Stimulated activated CD4-positive, alpha-beta T cell treated with anti-CD3 and anti-CD28 coated beads, TNF-alpha, amount 100 ng/mL, for 48 hours (primary cell): ENCODE measurements at regions not wholly inside any gene's neighbourhood (a gene's known extent, or its start where the extent isn't known, plus 50 kb on each side); places are given as distances from the start of the nearest gene placed in this dataset.
"Not testable (repeated sequence)": the region's sequence is repeated elsewhere in the genome, so short reads cannot be mapped to it uniquely, and the experiment has no call there.

Experiments
- DNase-seq, 3 donors: peaks; one replicate each; pipeline ENCODE4 v3.0.0-alpha.2; 2020; ENCODE audit warnings: low read depth in 3 of 3

DNA sequence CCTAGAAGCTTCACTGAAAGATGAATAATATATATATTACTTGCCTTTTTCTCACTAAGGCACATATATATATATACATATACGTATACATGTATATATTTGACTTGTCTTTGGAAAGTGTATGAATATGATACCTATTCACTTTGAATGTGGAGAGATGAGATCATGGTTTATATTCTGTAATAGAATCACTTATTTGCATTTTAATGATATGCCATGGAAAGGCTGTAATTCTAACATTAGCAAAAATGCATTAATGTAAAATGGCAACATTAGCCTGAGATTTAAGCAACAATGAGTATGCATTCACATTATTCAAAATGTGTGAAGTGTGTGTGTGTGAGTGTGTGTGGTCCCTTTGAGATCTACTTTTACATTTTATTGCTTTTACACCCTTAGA lies 54.5 kb upstream of the PRKD1 start:
- DNase-seq = no peak

DNA sequence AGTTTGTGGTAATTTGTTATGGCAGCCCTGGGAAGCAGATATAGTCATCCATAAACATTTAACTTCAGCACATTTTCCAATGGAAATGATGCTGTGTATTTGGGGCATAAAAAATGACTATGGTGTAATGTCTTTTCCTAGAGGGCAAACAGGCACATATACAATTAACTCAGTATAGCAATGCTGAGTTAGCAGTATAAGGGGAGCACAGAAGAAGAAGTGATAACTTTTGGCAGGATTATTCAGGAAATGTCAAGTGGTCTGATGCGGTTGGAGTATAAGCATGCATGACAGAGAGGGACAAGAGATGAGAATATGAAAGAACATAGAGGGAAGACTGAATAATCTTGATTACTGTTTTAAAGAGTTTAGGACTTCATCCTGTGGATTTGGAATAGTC lies 55.3 kb upstream of the PRKD1 start:
- no peak for DNase-seq

DNA sequence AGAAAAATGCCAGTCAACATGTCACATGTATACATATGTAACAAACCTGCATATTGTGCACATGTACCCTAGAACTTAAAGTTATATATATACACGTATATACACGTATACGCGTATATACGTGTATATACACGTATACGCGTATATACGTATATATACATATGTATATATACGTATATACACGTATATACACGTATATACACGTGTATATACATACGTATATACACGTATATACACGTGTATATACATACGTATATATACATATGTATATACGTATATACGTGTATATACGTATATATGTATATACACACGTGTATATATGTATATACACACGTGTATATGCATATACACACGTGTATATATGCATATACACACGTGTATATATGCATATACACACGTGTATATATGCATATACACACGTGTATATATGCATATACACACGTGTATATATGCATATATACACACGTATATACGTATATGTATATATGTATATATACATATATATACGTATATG lies 62.8 kb upstream of the PRKD1 start:
- DNase-seq = not testable (repeated sequence)

DNA sequence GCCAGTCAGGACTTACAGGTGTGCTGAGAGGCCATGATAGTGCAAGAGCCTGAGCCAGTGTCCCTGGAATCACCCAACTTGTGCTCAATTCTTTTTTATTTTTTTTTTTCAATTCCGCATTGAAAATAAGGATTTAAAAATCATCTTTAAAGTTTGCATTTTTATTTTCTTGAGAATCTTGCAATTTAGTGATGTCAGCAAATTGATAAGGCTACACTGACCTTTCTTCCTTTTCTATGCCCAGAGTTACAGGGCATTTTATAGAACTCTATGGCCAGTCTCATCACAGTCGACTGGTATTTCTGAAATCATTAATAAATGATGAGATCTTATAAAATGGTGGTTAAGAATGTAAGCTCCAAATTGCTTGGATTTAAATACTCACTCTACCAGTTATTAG lies 63.3 kb upstream of the PRKD1 start:
- no peak for DNase-seq

DNA sequence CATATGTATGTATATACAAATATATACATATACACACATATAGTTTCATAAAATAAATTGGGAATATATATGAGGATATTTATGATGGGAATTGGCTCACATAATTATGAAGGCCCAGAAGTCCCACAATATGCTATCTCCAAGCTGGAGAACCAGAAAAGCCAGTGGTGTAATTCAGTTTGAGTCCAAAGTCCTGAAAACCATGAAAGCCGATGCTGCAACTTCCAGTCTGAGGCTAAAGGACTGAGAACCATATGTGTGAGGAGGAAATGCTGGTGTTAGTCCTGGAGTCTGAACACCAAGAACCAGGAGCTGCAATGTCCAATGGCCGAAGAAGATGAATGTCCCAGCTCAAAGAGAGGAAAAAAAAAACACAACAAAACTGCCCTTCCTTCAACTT lies 65.5 kb upstream of the PRKD1 start:
- no peak for DNase-seq

DNA sequence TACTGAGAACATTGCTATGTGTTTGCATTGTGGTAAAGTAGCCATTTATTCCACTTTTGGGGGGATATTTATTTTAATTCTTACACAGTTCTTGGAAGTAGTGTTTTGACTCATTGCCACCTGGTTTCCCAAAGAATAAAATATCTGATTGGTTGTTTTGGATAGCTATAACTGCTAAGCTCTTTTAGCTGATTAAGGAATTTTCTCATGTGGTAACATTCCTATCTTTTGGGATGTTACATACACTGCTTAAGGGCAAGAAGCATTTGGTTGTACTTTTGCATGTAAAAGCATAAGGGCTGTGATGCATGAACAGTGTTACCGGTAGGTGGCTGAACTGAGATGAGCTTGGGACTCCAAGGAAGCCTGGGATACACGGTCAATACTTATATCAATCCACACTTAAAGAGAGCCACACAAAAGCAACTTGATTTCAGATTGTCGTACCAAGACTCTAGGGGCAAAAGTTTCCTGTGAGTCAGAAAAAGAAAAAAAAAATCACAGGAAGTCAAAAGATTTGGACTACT lies 71.4 kb upstream of the PRKD1 start:
- DNase-seq = no peak

DNA sequence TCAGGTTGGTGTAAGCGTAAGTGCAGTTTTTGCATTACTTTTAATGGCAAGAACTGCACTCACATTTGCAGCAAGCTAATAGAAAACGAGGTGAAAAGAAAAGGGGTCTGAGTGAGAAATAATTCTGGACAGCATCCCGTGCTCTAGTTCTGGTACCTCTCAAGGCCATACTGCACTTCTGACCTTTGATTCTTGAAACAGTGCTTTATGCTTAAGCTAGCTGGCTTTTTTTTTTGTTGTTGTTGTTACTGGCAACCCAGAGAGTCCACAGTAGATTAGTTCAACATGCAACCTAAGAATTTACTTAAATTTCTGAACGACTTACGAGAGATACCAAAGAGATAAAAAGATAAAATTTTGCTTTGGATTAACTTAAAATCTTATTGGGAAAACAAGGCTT lies 75.2 kb upstream of the PRKD1 start:
- no peak for DNase-seq

DNA sequence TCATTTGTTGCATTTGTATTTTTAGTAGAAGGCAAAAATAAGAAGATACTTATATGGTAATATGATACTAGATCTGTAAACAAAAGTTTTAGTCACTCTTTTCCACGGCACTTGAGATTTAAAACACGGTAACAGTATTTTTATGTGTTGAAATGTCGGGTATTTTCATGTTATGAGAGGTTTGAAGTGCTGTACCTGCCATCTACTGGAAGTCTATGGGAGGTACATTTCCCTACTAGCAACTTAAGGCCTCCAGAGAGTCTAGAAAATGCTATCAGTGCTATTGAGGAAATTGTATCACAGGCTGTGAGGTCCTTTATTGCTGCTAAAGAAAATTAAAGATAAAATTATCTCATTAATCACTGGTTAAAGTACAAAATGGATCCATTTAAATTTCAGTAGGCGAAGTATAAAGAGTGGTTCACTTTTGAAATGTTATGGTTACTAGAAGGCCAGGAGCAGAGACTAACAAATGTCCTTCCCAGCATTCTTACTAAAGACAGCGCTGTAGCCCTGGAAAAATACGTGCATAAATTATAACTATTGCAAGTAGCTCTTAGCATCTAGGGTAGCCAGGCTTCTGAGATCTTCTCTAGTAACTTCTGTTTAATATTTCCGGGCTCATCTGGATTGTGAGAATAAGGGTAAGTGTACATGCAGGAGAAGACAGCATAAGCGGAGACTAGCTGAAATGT lies 77.6 kb upstream of the PRKD1 start:
- no peak for DNase-seq

DNA sequence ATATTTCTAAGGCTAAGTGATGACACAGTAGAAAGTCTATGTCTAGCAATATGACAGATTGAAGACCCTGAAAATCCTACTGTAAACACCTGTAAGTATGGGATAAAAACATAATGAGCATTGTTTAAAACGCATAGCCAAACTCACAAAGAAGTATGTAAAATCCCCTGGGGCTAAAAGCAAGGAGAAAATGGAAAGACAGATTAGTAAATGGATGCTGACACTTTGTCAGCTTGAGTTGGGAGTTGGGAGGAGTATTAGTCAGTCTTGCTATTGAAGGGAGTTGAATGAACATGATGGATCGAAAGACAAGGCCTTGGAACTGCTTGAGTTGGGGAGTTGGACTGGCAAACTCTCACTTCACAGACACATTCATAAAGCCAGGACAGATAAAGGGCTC lies 79.0 kb upstream of the PRKD1 start:
- DNase-seq = no peak

DNA sequence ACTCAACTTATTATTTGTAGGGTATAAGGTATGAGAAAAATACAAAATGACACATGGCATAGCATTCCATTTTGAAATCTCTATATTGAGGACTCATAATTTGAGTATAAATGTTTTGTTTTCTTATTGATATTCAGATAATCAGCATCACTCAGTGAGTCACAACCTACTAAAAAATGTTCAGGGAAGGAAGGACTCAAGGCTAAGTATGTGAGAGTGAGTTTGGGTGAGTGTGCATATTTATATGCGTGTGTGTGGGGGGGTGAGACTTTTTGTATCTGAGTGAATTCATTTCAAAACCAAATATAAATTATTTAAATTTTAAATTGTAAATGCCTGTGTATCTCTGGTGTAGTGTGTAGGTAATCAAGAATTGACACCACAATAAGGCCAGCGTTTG lies 87.8 kb upstream of the PRKD1 start:
- no peak for DNase-seq

DNA sequence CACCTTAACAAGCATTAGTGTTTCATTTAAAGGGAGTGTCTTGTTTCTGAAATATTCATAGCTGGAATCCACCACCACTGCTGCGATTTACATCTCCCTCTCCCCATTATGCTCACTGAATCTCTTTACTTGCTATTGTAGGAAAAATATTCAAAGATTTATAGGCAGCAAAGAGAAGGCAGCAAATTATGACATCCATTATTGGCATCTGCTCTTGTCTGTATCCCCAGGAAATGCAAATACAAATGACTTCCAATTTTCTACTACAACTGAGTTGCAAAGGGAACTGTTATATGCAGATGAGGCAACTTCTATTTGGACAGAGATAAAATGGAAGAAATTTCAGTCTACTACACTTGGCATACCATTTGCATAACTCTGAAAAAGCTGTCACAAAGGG lies 88.4 kb upstream of the PRKD1 start:
- DNase-seq = no peak

DNA sequence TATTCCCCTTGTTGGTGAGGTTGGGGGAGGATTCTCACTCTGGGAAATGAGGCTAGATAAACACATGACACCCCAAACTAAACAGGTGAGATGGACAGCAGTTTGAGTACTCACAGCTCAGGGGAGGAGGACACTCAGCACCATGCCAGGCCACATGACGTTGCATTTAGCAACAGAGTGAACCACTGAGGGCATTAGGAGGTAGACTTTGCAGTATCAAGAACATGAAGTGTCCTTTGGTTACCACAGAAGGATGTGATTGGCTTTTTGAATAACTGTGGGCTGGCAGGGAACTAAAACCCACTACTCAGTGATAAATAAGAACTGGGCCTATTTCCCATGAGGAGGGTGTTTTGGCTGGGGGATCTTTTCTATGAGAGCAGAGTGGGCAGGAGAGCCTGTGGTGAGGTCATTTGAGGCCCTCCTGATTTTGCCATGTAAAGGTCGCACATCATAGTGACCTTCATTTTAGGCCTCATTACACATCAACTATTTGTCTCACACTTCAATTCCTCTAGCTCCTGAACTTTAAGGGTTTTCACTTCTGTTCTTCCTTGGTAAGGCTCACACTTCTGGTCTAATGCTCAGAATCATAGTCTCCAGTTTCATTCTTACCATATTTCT lies 89.8 kb upstream of the PRKD1 start:
- DNase-seq = no peak

DNA sequence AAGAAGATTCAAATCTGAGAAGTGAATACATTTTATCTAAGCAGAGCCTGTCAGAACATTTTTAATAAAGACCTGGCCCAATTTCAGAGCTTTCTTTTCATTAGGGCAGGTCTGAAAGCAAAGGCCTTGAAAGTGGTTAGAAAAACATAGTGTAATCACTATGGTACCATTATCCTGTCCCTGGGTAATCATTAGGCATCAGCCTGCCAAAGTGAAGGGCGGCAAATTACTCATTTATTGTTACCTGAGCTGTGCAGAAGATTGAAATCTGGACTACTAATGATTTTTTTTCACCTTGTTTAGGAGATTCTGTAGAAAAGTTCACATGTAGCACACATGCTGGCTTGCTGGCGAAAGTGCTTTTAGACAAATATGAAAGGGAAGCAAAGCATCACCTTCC lies 92.6 kb upstream of the PRKD1 start:
- no peak for DNase-seq

DNA sequence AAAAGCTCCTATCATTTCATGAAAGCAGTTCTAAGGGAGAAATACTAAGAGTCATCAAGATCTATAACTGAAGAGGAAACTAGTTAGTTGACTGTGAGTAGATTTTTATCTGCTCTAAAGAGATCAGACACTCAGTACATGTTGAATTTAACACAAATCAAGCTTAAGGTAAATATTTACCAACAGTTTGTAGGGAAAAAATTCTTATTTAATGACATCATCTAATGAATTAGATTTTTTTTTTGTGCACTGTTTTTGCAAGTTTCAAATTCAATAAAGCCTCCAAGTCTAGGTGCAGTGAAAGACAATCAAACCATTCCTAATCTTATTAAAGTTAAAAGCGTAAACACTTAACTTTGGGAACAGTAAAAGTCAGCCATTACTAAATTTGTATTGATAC lies 93.0 kb upstream of the PRKD1 start:
- DNase-seq = no peak

DNA sequence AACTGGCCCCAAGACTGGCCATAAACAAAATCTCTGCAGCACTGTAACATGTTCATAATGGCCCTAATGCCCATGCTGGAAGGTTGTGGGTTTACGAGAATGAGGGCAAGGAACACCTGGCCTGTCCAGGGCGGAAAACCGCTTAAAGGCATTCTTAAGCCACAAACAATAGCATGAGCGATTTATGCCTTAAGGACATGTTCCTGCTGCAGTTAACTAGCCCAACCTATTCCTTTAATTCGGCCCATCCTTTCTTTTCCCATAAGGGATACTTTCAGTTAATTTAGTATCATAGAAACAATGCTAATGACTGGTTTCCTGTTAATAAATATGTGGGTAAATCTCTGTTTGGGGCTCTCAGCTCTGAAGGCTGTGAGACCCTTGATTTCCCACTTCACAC lies 95.7 kb upstream of the PRKD1 start:
- not testable (repeated sequence) for DNase-seq

DNA sequence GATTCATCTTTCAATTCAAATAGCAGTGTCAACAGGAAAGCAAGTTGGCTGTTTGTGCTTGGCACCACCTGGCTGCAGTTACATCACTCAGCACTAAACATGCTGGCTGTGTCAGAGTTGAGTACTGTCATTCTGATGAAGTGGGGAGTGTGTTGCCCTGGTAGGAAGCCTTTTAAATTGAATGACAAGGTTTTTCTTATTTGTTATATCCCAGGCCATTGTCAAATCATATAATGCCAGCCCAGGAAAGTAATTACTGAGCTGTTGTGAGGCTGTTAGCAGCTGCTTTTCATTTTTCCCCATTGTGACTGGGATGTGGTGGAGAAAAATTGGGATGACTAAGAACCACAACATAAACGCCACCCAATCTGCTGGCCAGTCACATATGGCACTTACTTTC lies 106.5 kb upstream of the PRKD1 start:
- no peak for DNase-seq

DNA sequence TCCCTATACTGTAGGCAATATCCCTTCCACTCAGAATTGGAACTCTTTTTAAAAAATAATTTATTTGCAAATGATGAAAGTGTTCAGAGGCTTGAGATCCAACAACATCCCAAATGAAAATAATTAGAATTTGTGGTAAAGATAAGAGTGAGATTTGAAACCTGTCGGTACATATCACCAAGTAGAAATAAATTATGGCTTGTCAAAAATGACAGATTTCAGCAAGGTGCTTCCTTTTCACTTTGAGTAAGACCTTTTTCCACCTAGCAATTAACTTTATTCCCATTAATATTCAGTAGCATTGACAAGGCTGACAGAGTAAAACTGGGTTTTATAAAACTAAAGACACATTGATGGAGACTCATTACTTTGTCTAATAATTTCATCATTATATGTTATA lies 107.7 kb upstream of the PRKD1 start:
- DNase-seq = no peak

DNA sequence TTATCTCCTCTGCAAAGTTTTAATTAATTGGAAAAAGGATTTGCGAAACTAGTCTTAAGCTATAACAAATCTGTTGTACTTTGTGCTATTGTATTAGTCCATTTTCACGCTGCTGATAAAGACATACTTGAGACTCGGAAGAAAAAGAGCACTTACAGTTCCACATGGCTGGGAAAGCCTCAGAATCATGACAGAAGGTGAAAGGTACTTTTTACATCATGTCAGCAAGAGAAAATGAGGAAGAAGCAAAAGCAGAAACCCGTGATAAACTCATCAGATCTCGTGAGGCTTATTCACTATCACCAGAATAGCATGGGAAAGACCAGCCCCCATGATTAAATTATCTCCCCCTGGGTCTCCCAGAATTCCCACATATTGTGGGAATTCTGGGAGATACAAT lies 118.1 kb upstream of the PRKD1 start:
- DNase-seq = no peak

DNA sequence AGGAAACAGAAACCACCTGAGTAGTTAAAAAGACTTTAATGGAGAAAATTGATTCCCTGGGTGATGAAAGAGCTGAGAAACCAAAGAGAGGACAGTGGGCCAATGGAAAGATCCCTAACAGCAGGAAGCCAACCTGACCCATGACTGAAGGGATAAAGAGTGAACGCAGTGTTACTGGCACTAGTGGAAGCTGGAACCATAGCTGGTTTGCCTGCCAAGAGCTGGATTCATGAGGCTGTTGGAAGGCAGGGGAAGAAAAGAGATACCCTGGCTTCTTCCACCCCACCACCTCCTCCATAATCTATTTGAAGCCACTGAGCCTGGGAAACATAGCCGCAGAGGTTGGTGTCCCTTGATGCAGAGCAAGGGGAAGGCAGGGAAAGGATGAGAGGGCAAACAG lies 125.5 kb upstream of the PRKD1 start:
- no peak for DNase-seq

DNA sequence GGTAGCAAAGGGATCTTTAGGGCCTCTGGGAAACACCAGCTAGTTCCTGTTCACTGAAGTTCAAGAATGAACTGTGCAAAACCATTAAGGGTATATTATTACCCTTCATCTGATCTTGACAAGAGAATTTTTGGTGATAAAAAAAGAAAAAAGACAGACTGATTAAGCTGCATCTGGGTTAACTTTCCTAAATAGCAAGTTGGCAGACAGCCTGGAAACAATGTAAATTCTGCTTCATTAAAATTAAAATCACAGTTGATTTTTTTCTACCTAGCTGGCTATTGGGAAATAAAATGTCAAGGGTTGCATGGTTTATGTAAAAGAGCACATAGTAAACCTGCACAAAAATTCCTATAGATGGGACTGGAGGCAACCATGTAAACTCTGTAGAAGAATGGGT lies 126.6 kb upstream of the PRKD1 start:
- no peak for DNase-seq

DNA sequence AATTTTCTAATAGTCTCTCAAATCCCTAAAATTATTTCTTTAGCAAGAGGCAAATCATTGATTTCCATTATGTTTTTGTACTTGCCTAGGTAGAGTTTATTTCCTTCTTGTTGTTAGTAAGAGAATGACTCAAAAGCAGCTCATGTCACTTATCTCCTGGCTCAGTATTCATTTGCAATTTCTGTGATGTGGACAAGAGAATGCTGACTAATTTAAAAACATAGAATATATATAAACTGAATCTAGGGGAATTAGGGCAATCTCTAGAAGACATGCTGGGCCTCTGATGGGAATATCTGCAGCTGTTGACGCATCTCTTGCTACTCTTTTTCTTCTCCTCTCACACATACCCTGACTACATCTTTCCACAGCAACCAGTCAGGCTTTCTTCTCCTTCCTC lies 130.8 kb upstream of the PRKD1 start:
- DNase-seq = no peak

DNA sequence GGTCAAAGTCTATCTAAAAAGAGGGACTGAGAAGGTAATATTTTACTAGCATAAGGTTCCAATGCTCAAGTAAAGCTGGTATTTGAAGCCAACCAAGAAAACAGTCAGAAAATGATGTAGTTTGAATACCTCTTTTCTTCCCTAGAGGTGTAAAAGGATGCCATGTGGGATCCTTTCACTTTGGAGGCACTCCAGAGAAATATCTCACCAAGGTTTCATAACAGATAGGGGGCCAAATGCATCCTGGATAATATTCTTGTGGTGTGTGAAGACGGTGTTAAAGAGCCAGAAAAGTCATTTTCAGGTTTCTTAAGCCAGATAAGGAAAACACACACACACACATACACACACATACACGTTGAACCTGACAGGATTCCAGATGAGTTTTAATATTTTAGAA lies 136.1 kb upstream of the PRKD1 start:
- no peak for DNase-seq

DNA sequence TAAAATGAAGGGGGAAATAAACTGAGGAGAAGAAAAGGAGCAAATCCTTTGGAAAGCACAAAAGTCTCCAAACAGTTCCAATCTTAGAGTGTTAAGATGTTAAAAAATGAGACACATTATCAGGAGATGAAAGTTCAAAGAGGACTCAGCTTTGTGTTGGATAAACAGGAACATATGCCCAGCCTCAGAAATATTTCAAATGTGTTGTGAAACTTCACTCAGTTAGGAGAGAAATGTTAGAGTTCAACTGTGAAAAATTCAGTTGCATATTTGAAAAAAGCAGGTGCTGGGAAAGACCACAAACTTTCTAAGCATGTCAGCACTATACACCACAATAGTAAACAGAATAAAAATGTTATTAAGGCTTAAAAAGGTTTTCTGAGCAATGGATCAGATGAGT lies 136.8 kb upstream of the PRKD1 start:
- DNase-seq = no peak

DNA sequence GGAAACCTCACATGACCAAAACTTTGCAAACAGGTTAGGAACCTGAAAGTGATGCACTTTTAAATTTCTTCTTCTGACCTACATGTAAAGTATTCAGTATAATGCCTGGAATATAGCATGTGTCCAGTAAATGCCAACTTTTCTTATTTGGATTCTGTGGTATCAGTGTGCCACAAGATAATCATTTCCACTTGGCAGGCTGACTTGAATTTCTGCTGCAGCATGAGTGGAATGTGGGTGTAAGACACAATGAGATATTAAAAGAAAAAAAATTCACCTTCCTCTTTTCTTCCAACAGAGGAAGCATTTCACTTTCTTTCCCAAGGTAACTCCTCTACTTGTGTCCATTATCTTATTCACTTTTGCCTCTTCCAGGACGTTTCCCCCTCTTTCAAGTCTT lies 141.9 kb upstream of the PRKD1 start:
- no peak for DNase-seq
